ENCODE measurements at regions not wholly inside any gene's neighbourhood (a gene's known extent, or its start where the extent isn't known, plus 50 kb on each side); places are given as distances from the start of the nearest gene placed in this dataset.
"Not testable (repeated sequence)": the region's sequence is repeated elsewhere in the genome, so short reads cannot be mapped to it uniquely, and the experiment has no call there.

DNA sequence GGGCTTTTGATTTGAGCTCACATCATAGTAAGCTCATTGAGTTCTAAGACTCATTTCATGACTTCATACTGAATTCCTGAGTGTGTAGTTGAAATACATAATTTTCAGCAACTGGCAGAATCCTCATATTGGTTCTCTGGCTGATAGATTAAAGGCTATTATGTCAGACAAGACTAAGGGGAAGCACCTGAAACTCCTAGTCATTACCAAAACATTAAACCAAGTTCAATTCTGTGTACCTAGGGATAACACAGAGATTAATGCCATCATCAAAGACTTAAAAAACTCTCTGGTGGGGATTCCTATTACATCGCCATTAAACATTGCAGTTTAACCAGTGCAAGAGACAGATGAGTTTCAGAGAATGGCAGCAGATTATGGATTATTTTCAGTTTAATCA lies 339.1 kb downstream of the PTPRC start:
- no peak for DNase-seq (ENCODE audit: low read depth)

GRCh38 chr1:198978523-198978922 lies 339.7 kb downstream of the PTPRC start:
- DNase-seq (ENCODE audit: low read depth): no peak

DNA sequence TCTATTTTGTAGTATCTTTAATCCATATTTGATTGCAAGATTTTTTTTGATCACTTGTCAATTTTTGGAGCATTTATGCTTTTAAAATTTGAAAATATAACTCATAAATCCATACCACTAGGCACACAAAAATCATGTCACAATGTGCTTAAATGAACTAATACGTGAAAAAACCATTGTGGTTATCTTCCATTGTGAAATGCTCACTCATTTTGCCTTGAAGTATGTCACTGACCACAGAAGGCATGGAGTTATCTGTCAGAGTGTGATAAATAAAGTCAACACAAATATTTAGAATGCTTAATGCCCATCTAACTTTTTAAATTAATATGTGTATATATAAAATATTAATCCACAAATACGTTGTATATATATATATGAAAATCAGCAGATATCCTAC lies 347.2 kb downstream of the PTPRC start:
- DNase-seq (ENCODE audit: low read depth): no peak

GRCh38 chr1:198986442-198986841 lies 347.6 kb downstream of the PTPRC start:
- no peak for DNase-seq (ENCODE audit: low read depth)

DNA sequence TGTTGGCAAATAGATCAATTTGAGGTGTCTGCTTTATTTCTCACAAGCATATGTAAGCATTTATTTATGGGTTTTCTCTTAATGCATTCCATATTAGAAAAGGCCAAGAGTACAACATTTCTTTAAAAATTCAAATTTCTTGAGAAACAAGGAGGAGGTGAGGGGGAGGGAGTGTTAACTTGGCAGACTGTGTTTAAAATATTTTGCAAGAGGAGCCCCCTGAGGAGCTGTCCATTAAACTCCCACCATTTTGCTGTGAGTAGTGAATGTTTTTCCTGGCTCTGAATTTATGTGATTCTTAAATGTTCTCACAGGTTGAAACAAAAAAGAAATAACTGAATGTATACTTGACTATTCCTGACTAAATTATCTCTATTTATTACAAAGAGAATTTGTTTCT lies 363.8 kb downstream of the PTPRC start:
- no peak for DNase-seq (ENCODE audit: low read depth)

DNA sequence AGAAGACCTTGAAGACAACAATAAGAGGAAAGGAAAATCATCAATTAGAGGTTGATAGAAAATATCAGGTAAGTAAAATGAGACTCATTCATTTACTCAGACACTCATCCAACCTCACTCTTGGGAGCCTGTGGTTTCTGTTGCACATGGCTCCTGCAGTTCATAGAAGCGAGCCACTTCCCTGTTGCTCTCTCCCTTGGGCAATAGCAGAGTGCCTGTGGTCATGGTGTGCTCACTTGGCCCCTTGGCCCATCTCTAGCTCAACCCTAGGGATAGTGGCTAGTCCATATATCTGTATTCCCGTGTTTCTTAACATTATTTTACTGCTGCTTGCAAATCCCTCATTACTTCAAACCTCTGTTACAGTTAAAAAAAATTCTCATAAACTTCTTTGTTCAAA lies 368.6 kb downstream of the PTPRC start:
- DNase-seq (ENCODE audit: low read depth): no peak

DNA sequence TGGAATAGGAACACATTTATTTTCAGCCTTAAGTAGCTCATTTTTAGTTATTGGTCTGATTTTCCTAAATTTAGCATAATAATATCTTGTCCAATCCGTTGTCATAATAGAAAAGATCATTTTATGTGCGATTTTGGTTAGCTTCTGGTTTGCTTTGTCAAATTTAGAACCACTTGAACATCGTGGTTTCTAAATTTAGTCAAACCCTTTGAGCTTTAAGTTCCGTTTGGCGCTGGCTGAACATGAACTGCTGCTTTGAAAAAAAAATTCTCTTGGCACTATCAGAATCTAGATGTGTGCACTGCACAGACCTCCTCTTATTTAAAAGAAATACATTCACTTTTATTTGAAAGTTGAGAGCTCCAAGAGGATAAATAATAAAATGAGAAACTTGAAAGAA lies 370.6 kb downstream of the PTPRC start:
- DNase-seq (ENCODE audit: low read depth): no peak

DNA sequence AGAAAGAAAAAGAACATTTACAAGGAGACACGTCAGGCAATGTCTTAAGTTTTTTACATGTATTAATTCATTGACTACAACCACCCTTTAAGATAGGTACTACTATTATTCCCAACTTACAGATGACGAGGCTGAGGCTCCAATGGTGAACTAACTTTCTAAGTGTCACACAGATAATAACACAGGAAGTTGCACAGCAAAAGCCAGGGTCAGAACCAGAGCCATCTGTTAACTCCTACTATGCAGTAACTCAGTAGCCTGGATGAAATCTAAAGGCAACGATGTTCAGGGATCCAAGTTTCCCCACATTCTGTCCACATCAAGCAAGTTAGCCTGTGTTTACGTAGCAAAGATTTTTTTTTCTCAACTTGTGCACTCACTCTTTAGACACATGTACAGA lies 371.7 kb downstream of the PTPRC start:
- DNase-seq (ENCODE audit: low read depth): peak; percentile 1

DNA sequence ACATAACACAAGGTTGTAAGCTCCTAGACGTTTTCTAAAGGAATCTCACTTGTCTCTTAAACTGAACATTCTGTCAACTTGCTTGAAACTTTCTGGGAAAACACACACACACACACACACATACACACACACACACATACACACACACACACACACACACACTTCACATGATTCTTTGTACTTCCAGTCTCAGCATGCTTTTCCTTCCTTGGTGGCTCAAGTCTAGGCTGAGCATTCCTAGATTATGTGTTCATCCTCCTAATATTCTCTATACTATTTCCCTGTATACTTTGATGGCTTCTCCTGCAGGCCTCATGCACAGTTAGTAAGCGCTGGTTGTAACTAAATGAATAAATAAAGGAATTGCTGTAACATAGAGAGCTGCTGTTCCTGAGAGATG lies 372.1 kb downstream of the PTPRC start:
- no peak for DNase-seq (ENCODE audit: low read depth)

- DNase-seq (ENCODE audit: low read depth): no peak
Observed at GRCh38 chr1:199015799-199016198, 377.0 kb downstream of the PTPRC start.

GRCh38 chr1:199018471-199019135 lies 379.8 kb downstream of the PTPRC start:
- DNase-seq (ENCODE audit: low read depth): no peak

- no peak for DNase-seq (ENCODE audit: low read depth)
Observed at GRCh38 chr1:199020051-199020450, 381.2 kb downstream of the PTPRC start.

- no peak for DNase-seq (ENCODE audit: low read depth)
Observed at GRCh38 chr1:199020904-199021303, 382.1 kb downstream of the PTPRC start.

DNA sequence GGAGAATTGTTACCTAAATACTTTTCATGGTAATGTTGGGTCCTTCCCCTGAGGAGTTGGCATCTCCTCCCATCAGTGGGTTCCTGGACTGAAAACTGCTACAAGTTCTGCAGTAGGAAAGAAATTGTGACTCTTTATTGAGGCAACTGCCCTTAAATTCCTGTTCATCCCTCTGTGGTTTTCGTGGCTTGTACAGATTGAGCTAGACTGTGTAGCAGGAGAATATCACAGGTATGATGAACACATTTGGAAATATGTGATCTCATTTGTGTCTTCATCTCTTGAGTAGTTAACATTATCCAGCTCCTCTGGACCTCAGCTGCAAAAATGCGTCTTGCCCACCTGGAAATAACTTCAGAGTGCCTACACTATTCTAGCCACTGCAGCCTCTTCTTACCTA lies 390.6 kb downstream of the PTPRC start:
- DNase-seq (ENCODE audit: low read depth): no peak

DNA sequence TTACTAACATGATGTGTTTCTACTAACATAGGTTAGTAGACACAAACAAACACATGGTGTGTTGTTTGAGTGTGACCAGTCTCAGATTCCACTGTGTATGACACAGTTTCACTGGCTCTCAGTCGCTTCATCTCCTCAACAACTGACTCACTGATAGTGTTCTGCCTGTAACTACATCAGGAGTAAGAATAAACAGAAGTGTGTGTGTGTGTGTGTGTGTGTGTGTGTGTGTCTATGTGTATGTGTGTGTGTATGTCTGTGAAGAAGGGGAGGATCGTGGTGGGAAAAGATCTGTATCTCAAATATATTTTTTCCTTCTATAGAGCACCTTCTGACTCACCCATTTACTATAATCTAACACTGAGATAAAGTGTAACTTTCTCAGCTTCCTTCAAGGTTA lies 391.0 kb downstream of the PTPRC start:
- no peak for DNase-seq (ENCODE audit: low read depth)

DNA sequence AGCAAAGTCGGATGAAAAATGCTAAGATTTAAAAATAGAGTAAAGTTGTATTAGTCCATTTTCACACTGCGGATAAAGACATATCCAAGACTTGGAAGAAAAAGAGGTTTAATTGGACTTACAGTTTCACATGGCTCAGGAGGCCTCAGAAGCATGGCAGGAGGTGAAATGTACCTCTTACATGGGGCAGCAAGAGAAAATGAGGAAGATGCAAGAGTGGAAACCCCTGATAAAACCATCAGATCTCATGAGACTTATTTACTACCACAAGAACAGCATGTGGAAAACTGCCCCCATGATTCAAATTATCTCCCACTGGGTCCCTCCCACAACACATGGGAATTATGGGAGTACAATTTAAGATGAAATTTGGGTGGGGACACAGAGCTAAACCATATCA lies 391.7 kb downstream of the PTPRC start:
- DNase-seq (ENCODE audit: low read depth): not testable (repeated sequence)

- DNase-seq (ENCODE audit: low read depth): not testable (repeated sequence)
Observed at GRCh38 chr1:199031170-199031569, 392.3 kb downstream of the PTPRC start.

- not testable (repeated sequence) for DNase-seq (ENCODE audit: low read depth)
Observed at GRCh38 chr1:199032479-199032878, 393.6 kb downstream of the PTPRC start.

GRCh38 chr1:199033661-199034060 lies 394.8 kb downstream of the PTPRC start:
- no peak for DNase-seq (ENCODE audit: low read depth)

GRCh38 chr1:199038156-199038555 lies 399.3 kb downstream of the PTPRC start:
- no peak for DNase-seq (ENCODE audit: low read depth)

DNA sequence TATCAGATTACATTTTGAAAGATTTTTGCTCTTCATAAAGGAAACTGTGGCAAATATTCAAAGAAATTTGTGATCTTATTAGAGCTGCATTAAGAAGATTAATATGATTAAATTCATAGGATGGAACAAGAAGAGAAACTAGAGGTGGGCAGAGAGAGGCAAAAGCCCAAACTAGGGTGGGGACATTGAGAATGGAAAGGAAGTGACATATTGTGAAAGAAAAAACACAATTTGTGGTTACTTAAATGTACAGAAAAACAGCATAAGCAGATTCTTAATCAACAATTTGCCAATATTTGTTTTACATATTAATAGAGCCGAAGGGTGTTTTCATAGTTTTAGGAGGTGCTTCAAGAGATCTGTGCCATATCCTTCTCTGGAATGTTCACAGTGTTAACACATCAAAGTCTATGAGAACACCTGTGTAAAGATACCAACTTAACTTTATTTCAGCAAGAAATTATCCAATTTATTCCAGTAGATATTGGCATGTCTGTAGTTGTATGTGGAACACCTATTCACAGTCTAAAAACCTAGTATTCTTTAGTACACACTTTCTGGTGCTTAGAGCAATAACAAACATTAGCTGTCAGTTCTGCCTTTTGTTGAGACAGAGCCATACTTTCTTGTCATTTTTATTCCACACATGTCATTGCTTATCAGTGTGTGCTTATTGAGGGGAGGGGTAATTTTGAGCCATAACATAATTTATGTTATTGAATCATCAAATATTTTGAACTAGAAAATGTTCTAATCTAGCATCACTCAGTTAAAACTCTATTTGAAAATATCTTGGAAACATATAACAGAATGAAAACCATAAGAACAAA lies 401.5 kb downstream of the PTPRC start:
- no peak for DNase-seq (ENCODE audit: low read depth)

- DNase-seq (ENCODE audit: low read depth): no peak
Observed at GRCh38 chr1:199041173-199041914, 402.5 kb downstream of the PTPRC start.

DNA sequence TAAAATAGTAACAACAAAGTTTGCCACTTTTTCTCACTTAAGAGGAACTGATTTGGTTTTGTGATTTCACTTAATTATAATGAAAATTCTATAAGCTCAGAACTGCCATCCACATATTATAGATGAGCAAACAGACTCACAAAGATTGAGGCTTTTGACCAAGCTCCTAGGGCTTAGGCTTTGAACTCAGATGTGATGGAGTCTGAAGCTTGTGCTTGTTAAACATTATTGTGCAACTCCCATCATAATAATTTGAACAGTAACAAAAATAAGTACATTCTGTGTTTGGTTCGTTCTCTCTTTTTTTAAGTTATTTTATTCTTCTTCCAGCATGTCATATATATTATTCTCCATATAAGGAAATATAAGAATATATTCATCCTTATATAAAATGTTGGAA lies 403.4 kb downstream of the PTPRC start:
- DNase-seq (ENCODE audit: low read depth): no peak
